Gastrocnemius medialis (tissue), 4 donors: ENCODE measurements at regions not wholly inside any gene's neighbourhood (a gene's known extent, or its start where the extent isn't known, plus 50 kb on each side); places are given as distances from the start of the nearest gene placed in this dataset.

ENCODE experiments used
- POLR2A ChIP-seq, 2 donors: fragments of 450-650 bp; IDR thresholded peaks; one replicate each; pipeline ENCODE4 v1.6.1; 2017; ENCODE audit warnings: antibody characterized with exemption in 2 of 2, mild to moderate bottlenecking in 2 of 2, moderate library complexity in 2 of 2
- TF ChIP-seq, protein P1 (sequence below), 5 experiments: fragments of 450-650 bp in 3 of 5; fragments of 200-600 bp in 2 of 5; sonication (generic) in 2 of 5; IDR thresholded peaks in 4 of 5; conservative IDR thresholded peaks in 1 of 5; 1 replicate in 4 of 5; 2 replicates in 1 of 5; pipeline ENCODE4 v1.5.1; 2016 to 2019; ENCODE audit warnings: antibody characterized with exemption in 5 of 5, mild to moderate bottlenecking in 3 of 5, moderate library complexity in 3 of 5

DNA sequence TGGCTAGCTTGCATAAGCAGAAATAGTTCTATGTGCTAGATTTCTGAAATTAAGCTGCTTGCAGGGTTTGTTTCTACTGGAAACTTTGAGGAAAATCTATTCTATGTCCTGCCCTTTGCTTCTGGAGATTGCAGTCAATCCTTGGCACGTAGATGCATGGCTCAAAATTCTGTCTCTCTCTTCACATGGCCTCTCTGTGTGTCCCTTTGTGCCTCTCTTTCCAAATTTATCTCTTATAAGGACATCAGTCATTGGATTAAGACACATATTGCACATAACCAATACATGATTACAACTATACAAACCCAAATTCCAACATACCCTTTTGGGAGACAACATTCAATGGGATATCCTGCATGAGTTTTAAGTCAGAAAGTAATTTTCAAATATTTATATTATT is 744.3 kb upstream of the CTNND2 start:
- TF ChIP-seq, protein P1, sequence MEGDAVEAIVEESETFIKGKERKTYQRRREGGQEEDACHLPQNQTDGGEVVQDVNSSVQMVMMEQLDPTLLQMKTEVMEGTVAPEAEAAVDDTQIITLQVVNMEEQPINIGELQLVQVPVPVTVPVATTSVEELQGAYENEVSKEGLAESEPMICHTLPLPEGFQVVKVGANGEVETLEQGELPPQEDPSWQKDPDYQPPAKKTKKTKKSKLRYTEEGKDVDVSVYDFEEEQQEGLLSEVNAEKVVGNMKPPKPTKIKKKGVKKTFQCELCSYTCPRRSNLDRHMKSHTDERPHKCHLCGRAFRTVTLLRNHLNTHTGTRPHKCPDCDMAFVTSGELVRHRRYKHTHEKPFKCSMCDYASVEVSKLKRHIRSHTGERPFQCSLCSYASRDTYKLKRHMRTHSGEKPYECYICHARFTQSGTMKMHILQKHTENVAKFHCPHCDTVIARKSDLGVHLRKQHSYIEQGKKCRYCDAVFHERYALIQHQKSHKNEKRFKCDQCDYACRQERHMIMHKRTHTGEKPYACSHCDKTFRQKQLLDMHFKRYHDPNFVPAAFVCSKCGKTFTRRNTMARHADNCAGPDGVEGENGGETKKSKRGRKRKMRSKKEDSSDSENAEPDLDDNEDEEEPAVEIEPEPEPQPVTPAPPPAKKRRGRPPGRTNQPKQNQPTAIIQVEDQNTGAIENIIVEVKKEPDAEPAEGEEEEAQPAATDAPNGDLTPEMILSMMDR (IDR thresholded peaks at IDR 0.05 in 4 of 5, conservative IDR thresholded peaks at IDR 0.05 in 1 of 5) = no peak
- TF ChIP-seq POLR2A (IDR thresholded peaks at IDR 0.05) = no peak
